ENCODE measurements at regions not wholly inside any gene's neighbourhood (a gene's known extent, or its start where the extent isn't known, plus 50 kb on each side); places are given as distances from the start of the nearest gene placed in this dataset.

GRCh38 chr3:159776779-159777178 is 211.9 kb upstream of the IL12A start:
- no peak for DNase-seq

DNA sequence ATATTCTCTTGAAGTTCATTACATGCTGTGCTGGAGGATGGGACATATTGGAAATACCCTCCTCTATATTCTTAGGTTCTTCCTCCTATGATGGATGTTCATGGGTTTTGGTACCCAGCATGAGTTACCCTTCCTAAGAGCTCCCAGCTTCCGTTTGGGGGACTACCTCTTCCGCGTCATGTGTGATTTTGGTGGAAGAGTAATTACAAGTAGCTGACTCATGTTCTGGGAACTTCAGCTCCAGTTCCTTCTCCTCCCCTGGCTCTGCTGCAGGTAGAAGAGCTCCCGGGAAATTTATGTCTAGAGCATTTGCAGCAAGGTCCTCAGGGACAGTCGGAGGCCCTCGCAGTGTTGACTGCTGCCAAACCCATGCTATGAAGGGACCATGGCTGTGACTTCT is 208.8 kb upstream of the IL12A start:
- DNase-seq, result no peak

DNA sequence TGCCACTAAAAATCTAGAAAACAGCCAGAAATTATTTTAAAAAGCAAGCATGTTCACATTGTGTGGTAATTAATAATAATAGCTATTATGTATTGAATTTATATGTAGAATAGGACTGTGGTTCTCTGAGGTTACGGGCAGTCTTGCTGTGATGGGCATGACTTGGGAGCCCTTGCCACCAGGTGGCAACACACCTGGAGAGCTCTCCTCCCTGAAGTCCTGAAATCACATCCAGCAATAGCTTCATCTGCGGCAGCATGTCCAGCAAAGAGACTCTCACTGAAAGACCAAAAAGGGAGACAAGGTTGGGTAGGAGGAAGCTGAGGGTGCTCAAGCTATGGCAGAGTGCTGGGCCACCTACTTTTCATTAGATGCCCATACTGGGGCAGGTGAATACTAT is 206.8 kb upstream of the IL12A start:
- DNase-seq, result no peak

GRCh38 chr3:159782724-159783421 is 205.8 kb upstream of the IL12A start:
- DNase-seq, result no peak

- DNase-seq, result no peak
These were observed 204.6 kb upstream of the IL12A start for GRCh38 chr3:159783780-159784742.

GRCh38 chr3:159785273-159785708 is 203.3 kb upstream of the IL12A start:
- DNase-seq, result no peak

- DNase-seq, result no peak
These were observed 202.0 kb upstream of the IL12A start for GRCh38 chr3:159786489-159787177.

DNA sequence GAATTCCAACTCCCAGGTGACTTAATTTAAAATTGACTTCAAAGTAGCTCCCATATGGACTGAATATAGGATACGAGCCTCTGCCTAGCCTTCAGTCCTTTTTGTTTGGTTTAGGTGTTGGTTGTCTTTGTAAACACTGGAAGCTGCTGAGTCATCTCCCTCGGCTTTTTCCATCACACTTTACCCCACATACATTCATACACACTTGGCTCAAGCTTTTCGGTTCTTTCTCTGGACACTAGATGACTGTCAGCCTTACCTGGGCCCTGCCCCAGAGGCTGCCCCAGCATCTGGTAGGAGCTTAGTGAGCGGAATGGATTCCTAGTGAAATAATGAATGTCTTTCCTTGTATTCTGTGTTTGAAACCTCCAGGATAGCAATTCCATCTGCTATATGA is 201.5 kb upstream of the IL12A start:
- no peak for DNase-seq

DNA sequence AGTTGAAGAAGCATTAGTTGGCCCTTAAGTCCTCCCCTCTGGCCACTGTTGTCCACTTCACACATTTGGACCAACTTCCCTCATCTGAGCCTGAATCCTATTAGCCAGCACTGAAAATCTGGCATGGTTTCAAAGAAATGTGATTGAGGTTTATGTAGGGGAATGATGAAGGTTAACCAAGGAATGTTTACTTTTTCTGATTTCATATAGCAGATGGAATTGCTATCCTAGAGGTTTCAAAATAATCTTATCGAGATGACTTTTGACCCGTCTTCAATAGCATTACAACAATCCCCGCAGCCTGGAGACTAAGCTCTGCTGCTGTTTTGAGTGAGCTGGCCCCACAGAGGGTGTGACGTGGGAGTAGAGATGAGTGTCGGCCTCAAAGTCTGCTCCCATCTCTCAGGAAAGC is 200.8 kb upstream of the IL12A start:
- no peak for DNase-seq

GRCh38 chr3:159788291-159788690 is 200.3 kb upstream of the IL12A start:
- DNase-seq, result no peak

GRCh38 chr3:159789017-159789416 is 199.6 kb upstream of the IL12A start:
- no peak for DNase-seq

DNA sequence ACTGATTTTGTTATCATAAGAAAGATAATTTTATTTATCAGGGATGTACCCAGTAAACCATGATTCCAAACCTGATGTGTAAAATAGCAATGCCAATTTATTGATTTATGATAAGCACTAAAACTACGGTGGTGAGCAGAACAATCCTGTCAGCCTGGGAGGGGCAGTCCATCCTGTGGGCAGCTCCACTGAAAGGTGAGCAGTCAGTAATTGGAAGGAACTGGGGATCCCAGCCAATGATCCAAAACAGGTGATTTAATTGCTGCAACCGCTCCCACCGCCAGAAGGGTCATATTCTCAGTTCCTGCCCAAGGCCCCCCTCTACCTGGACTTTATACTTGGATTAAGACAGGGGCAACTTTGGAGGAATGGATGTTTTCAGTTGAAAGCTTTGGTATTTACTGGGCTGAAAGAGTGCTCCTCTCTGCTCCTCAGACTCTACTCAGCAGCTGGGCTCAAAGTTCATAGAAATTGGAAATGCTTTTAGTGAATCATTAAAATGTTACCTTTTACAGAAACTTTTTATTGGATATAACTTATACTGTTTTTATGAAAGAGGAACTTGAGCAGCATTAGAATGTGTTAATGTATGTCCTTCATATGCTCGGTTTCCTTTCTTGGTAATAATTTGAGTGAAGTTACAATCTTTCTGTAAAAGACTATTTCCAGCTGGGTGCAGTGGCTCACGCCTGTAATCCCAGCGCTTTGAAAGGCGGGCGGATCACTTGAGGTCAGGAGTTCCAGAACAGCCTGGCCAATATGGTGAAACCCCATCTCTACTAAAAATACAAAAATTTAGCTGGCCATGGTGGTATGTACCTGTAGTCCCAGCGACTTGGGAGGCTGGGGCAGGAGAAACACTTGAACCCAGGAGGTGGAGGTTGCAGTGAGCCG is 198.6 kb upstream of the IL12A start:
- DNase-seq, result no peak

- DNase-seq, result no peak
These were observed 197.3 kb upstream of the IL12A start for GRCh38 chr3:159791336-159791735.

GRCh38 chr3:159792070-159792469 is 196.6 kb upstream of the IL12A start:
- DNase-seq, result no peak

GRCh38 chr3:159795042-159795441 is 193.6 kb upstream of the IL12A start:
- DNase-seq, result no peak

GRCh38 chr3:159795681-159796175 is 192.9 kb upstream of the IL12A start:
- DNase-seq, result no peak

DNA sequence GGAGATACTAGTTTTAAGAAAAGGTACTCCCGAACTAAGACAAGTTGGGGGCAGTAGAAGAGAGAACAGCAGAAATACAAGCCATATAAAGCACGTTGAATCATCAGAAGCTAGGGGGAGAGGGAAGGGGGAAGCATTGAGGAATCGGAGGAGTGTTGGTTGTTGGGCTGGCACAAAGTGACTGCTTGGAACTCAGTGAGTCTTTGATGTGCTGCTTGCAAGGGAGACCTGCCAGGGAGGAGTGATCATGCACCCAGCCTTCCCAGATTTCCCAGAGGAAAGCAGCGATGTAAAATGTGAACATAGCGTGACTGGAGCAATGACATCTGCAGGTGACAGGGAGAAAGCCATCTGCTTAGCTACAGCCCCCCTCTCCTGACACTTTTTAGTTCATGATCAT is 192.4 kb upstream of the IL12A start:
- no peak for DNase-seq

- no peak for DNase-seq
These were observed 191.9 kb upstream of the IL12A start for GRCh38 chr3:159796744-159797143.

DNA sequence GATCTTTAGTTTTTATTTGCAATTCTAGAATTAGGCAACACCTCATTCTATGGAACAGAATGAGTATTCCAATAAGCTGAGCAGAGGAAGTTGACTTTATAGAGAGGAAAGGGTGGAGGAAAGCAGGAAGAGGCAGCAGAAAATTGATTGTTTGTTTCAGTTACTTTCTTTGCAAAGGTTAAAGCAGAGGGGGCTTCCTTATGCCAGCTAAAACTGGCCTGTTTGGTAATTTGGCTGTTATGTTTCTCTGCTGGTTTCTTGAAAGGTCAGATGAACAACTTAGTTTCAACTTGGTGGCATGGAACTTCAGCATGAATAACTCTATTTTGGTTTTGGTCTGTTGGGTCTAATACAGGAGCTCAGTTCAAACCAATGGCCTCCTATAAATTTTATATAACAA is 190.9 kb upstream of the IL12A start:
- no peak for DNase-seq

DNA sequence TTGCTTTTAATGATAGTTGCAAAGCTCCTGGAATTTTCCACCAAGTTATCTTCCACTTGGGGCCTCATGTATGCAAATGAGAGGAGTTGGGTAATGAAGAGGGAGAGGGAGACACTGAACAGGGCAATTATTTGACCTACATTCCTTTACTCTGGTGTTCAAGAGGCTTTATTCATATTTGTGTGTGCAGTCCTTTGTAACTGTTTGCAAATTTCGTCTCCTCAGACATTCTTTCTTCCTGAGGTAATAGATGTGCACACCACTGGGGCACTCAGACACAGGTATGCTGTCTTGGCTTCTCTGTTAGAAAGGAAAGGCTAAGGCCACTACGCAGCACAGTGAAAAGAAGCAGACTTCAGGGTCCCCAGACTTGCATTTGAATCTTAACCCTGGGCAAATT is 189.7 kb upstream of the IL12A start:
- no peak for DNase-seq

DNA sequence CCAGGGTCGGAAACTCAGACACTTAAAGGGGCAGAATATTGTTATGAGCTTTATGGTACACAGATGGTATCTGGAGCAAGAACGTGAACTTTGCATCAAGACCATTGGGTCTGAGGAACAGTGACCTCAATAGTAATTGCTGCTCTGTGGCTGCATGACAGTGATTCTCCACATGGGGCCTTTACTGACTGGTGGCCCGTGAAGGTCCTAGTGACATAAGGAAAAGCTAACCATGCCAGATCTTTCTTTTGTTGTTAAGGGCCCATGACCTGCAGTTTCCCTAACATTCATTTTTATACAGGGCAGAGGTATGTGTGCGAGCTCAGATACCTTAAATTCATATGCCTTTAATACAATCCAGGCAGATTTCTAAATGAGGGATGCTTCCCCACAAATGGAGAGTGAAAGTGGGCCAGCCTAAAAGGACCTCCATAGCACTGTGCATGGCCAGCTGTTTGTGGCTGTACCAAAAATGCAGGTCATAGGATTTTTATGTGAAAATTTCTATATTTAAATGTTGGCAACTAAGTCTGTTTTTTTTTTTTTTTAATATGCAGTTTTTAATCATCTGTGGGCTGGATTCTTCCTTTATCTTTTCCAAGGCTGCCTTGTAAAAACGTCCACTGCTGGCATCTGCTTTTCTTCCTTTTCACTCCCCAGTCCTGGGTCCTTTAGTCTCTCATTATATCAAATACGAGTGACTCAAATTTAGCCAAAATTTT is 188.0 kb upstream of the IL12A start:
- DNase-seq, result no peak

GRCh38 chr3:159802864-159803263 is 185.8 kb upstream of the IL12A start:
- no peak for DNase-seq
